ENCODE measurements at regions not wholly inside any gene's neighbourhood (a gene's known extent, or its start where the extent isn't known, plus 50 kb on each side); places are given as distances from the start of the nearest gene placed in this dataset.
"Not testable (repeated sequence)": the region's sequence is repeated elsewhere in the genome, so short reads cannot be mapped to it uniquely, and the experiment has no call there.

- no peak for DNase-seq
These were observed 80.1 kb upstream of the TSC22D2 start for GRCh38 chr3:150327678-150328653.

GRCh38 chr3:150324788-150325187 lies 83.3 kb upstream of the TSC22D2 start:
- DNase-seq: no peak

GRCh38 chr3:150324245-150324644 lies 83.9 kb upstream of the TSC22D2 start:
- no peak for DNase-seq

- no peak for DNase-seq
These were observed 84.3 kb upstream of the TSC22D2 start for GRCh38 chr3:150323770-150324169.

- DNase-seq: not testable (repeated sequence)
These were observed 85.0 kb upstream of the TSC22D2 start for GRCh38 chr3:150323091-150323490.

- not testable (repeated sequence) for DNase-seq
These were observed 87.1 kb upstream of the TSC22D2 start for GRCh38 chr3:150320971-150321370.

GRCh38 chr3:150319900-150320299 lies 88.2 kb upstream of the TSC22D2 start:
- no peak for DNase-seq

GRCh38 chr3:150317469-150317868 lies 90.6 kb upstream of the TSC22D2 start:
- DNase-seq: no peak

- DNase-seq: no peak
These were observed 92.4 kb upstream of the TSC22D2 start for GRCh38 chr3:150315721-150316120.

GRCh38 chr3:150314248-150315004 lies 93.7 kb upstream of the TSC22D2 start:
- no peak for DNase-seq

- DNase-seq: no peak
These were observed 96.0 kb upstream of the TSC22D2 start for GRCh38 chr3:150312018-150312657.

GRCh38 chr3:150311156-150311555 lies 96.9 kb upstream of the TSC22D2 start:
- DNase-seq: no peak

- no peak for DNase-seq
These were observed 98.5 kb upstream of the TSC22D2 start for GRCh38 chr3:150309557-150309956.

GRCh38 chr3:150309257-150309542 lies 98.9 kb upstream of the TSC22D2 start:
- no peak for DNase-seq

GRCh38 chr3:150308481-150309256 lies 99.4 kb upstream of the TSC22D2 start:
- no peak for DNase-seq

GRCh38 chr3:150308037-150308319 lies 100.1 kb upstream of the TSC22D2 start:
- DNase-seq: no peak

GRCh38 chr3:150307311-150308036 lies 100.6 kb upstream of the TSC22D2 start:
- DNase-seq: no peak

- DNase-seq: no peak
These were observed 101.2 kb upstream of the TSC22D2 start for GRCh38 chr3:150306906-150307305.

GRCh38 chr3:150306083-150306482 lies 102.0 kb upstream of the TSC22D2 start:
- no peak for DNase-seq

- no peak for DNase-seq
These were observed 104.3 kb upstream of the TSC22D2 start for GRCh38 chr3:150303768-150304167.

- no peak for DNase-seq
These were observed 105.9 kb upstream of the TSC22D2 start for GRCh38 chr3:150302246-150302645.

- DNase-seq: no peak
These were observed 107.1 kb upstream of the TSC22D2 start for GRCh38 chr3:150300852-150301517.
